ENCODE measurements at regions not wholly inside any gene's neighbourhood (a gene's known extent, or its start where the extent isn't known, plus 50 kb on each side); places are given as distances from the start of the nearest gene placed in this dataset.

DNA sequence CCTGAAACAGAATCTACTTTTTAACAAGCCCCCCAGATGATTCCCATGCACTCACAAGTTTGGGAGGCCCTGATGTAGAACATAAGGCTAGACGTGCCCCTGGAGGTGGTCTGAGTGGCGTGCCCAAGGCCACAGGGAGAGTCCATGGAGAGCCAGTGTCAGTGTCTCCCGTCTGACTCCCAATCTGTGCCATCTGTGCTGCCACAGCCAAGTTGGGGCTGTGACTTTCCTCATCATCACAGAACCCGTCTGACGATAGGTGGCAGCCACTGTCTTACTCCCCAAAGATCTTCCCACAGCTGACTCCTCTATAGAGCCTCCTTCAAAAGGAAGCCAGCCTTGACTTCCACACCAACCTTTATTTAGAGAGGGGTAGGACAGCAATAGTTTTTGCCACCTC lies 470.5 kb downstream of the SOX6 start:
- no peak overlapping the region for H3K4me3 ChIP-seq (ENCODE audit: low read depth, low read length)
- no peak for DNase-seq (ENCODE audit: low read depth)
- TF ChIP-seq, protein P1, sequence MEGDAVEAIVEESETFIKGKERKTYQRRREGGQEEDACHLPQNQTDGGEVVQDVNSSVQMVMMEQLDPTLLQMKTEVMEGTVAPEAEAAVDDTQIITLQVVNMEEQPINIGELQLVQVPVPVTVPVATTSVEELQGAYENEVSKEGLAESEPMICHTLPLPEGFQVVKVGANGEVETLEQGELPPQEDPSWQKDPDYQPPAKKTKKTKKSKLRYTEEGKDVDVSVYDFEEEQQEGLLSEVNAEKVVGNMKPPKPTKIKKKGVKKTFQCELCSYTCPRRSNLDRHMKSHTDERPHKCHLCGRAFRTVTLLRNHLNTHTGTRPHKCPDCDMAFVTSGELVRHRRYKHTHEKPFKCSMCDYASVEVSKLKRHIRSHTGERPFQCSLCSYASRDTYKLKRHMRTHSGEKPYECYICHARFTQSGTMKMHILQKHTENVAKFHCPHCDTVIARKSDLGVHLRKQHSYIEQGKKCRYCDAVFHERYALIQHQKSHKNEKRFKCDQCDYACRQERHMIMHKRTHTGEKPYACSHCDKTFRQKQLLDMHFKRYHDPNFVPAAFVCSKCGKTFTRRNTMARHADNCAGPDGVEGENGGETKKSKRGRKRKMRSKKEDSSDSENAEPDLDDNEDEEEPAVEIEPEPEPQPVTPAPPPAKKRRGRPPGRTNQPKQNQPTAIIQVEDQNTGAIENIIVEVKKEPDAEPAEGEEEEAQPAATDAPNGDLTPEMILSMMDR (IDR thresholded peaks at IDR 0.05; ENCODE audit: insufficient read depth, low read depth, low read length): no peak

DNA sequence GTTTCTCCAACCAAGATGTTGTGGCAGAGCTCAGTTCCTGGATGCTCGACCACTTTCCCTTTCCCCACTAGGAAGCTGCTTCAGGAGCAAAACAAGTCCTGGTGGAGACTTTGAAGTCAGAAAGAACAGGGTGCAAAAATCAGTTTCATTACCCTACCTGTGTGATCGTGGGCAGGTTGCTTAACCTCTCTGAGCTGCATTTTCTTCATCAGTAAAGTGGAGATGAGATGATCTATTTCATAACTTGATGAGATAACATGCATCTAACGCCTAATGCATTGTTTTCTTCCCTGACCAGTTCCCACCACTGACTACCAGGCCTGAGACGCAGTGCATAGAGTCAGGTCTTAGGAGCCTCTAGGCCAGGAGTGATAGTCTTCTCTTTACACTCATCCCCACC lies 470.0 kb downstream of the SOX6 start:
- TF ChIP-seq, protein P1 (IDR thresholded peaks at IDR 0.05; ENCODE audit: insufficient read depth, low read depth, low read length): no peak
- no peak overlapping the region for H3K4me3 ChIP-seq (ENCODE audit: low read depth, low read length)
- no peak for DNase-seq (ENCODE audit: low read depth)

DNA sequence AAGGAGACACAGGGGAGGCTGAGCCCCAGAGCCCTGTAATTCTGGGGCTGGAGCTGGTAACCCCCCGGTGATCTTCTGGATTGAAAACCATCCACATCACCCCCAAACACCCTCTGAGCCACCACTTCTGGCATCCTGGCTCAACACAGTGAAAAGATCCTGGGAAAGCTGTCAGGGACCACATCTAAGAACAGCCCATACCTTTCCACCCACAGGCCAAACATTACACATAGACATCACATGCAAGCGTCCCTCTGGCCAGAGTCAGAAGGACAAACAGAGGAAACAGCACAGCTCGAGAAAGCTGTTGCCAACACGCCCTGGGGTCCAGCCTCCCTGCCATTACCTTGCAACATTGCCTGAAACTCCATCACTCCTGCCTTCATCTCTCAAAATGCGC lies 469.5 kb downstream of the SOX6 start:
- no peak overlapping the region for H3K4me3 ChIP-seq (ENCODE audit: low read depth, low read length)
- peak; percentile 32 for DNase-seq (ENCODE audit: low read depth)
- TF ChIP-seq, protein P1 (IDR thresholded peaks at IDR 0.05; ENCODE audit: insufficient read depth, low read depth, low read length): no peak

DNA sequence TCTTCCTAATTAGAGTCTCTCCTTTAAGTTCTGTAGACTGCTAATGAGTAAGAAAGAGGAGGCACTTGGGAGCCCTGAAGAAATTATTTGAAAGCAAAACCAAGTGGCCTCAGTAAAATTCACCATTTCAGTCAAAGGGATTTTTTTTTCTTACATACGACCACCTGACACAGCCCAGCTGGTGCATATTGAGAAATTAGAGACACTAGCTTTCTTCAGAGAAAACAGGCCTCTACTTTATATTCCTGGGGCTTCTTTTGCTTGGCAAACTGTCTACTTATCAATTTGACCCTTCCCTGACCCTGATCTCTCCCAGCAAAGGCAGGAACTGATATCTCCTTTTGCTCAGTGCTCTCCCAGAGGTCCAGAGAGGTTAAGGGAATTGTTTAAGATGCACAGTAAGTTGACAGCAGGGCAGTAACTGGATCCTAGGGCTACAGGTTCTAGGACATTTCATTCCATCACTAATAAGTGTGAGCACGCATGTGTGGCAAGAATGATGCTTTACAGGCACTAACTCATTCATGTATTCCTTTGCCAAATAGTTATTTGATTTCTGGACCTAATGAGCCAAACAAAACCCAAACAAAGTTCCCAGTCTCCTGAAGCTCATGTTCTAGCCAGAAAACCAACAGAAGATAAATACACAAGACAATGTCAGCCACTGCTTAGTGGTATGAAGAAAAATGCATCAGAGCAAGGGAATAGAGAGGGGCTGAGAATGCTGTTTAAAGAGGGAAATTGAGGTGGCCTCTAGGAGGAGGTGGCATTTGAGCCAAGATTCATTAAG lies 467.6 kb downstream of the SOX6 start:
- peak; percentile 61 for DNase-seq (ENCODE audit: low read depth)
- TF ChIP-seq, protein P1 (IDR thresholded peaks at IDR 0.05; ENCODE audit: insufficient read depth, low read depth, low read length): no peak

DNA sequence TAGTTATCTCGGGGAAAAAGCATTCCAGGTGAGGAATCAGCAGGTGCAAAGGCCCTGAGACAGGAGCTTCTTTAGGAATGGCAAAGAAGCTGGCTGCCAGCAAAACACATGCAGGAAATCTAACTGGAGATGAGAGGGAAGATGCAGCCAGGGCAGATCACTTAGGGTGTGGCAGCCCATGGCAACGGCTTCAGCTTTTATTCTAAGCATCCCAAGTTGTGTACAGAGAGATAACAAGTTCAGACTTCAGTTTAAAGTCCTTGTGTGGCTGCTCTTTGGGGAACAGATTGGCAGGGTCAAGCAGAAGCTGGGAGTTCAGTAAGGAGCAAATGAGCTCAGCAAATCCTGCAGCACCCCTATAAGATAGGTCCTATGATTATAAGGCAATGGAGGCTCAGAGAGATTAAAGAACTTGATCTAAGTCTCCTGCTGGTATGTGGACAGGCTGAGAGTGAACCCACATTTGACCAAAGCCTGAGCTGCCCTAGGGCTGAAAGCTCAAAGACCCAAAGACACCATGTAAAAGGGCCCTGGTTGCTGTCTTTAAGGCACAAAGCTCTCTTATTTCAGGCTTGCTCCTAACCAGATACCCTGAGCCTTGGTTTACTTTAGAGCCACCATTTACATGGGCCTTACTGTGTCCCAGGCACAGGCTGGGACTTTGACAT lies 466.8 kb downstream of the SOX6 start:
- TF ChIP-seq, protein P1 (IDR thresholded peaks at IDR 0.05; ENCODE audit: insufficient read depth, low read depth, low read length): no peak
- no peak for DNase-seq (ENCODE audit: low read depth)
- H3K4me3 ChIP-seq (ENCODE audit: low read depth, low read length): no peak overlapping the region

More for the DNA sequence above, 467.6 kb downstream of the SOX6 start:
- no peak overlapping the region for H3K4me3 ChIP-seq (ENCODE audit: low read depth, low read length)

DNA sequence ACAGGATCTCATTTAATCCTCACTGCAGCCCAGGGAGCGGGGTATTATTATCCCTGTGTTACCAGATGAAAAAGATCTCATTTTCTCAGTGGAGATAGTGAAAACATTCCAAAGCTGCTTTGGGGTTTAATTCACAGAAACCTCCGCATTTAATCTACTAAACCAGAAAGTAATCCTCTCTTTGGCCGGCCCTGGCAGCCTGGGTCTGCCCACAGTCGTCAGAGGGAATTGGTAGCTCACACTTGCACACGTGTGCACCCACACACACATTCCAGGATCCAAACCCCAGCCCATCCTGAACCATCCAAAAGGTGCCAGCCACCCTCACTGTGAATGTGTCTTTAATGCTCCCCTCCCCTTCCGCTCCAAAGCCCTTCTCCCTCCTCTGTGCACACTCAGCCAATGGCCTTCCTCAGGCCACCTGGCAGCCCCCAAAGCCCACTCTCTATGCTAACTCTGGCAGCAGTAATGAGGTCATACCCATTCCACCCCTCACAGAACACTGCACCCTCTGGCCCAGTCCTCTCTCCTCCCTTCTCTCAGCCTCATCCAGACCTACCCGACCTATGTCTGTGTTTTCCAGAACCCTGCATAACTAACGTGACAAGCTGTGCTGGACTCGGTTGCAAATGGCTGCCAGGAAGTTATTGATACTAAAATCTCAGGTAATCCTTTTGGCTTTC lies 466.2 kb downstream of the SOX6 start:
- no peak overlapping the region for H3K4me3 ChIP-seq (ENCODE audit: low read depth, low read length)
- TF ChIP-seq, protein P1 (IDR thresholded peaks at IDR 0.05; ENCODE audit: insufficient read depth, low read depth, low read length): no peak
- DNase-seq (ENCODE audit: low read depth): peak; percentile 82
